ENCODE measurements at regions not wholly inside any gene's neighbourhood (a gene's known extent, or its start where the extent isn't known, plus 50 kb on each side); places are given as distances from the start of the nearest gene placed in this dataset.
"Not testable (repeated sequence)": the region's sequence is repeated elsewhere in the genome, so short reads cannot be mapped to it uniquely, and the experiment has no call there.

DNA sequence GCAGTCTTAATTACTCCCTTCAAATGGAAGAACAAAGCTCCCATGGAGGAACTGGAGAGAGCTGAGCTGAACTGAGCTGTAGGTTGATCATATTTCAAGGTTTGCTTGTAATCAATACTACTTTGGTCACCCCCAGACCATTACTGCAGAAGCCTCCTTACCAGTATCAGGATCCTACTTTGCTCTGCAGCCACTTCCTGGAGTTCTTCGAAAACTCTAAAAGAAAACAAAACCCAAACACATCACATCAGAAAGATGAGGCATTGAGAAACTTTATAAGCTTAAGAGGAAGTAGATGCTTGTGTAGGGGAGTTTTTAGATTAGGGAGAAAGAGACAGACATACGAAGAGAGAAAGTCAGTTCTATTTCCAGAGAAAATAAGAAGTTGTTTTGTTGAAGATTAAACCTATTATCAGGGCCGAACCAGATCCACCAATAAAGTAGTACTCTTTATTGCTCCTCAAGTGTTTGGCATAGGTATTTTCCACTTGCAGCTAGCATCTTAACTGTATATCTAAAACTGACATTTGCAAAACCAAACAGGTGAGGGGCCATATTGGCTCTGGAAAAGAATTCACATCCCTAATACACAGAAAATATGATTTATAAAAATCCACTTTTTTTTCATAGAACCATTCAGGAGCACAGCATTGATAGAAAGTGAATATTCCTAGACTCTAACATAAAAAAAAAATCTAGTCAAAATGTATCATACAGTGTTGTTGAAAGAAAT is 166.9 kb upstream of the KLF7 start:
- DNase-seq = no peak

DNA sequence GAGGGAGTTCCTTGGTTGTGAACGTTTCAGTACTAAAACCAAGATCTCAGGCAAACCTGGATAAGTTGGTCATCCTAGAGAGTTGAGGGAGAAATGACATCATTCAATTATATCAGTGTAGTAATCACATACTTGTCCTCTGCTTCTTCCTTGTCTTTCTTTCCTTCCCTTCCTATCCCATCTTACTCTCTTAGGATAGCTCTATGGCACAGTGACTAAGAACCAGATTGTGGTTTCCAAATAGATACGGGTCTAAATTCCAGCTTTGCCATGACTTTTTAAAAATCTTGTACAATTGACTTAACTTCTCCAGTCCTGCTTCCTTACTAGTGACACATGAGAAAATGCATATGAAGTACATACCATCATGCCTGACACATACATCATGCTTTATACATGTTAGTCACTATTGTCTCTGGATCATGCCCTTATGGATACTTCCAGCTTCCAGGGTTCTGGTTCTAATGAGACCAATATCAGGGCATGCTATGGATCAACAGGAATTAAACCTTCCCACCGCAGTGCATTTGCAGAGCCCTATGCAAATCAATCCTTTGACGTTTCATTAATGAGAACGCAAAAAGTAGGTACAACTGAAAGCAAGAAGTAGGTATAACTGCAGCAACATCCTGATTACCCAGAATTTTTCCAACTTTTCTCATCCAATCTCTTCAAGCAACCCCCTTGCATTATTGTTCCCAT is 168.0 kb upstream of the KLF7 start:
- no peak for DNase-seq

DNA sequence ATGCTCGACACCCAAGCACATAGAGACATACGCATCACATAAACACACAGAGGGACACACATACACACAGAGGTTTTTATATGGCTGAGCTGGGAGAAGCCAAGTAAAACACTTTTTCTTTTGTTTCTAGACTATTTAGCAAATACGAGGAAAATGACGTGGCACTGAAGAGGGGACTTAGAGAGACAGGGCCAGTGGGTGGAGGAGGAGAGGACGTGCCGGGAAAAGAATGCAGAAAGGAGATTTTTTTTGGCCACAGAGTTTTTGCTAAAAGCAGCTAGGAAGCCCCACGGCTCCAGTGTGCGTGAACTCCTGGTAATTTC is 168.5 kb upstream of the KLF7 start:
- DNase-seq = no peak

DNA sequence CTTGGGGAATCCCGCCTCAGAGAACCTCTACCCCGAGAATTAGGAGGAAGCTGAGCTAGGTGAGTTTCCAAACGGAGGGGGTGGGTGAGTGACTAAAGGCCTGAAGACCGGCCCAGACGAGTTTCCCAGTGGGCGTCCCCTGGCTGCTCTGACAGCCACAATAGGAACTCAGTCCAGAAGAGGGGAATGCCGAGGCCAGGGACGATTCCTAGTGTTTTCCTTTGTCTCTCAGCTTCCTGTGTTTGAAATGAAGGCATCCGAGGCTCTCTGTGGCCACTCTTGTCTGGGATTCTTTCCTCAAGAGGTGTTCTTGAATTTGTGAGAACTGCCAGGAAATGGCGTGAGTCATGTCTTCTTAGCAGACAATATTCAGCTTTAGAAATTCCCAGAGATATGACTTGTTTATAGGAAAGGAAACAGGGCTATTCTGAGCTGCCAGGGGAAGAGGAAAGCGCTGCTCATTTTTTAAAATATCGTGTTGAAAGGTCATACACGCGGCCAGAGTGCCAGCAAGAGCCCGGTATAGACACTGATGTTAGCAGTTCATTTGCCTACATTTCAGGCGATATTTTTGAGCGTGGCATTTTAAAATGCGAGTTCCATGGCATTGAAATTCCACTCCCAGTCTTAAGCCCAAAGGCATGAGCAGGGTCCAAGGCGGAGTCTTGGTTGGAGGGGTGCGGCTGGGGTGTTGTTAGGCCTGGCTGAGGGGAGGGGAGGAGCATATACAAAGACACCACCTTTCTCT is 169.1 kb upstream of the KLF7 start:
- DNase-seq = no peak

DNA sequence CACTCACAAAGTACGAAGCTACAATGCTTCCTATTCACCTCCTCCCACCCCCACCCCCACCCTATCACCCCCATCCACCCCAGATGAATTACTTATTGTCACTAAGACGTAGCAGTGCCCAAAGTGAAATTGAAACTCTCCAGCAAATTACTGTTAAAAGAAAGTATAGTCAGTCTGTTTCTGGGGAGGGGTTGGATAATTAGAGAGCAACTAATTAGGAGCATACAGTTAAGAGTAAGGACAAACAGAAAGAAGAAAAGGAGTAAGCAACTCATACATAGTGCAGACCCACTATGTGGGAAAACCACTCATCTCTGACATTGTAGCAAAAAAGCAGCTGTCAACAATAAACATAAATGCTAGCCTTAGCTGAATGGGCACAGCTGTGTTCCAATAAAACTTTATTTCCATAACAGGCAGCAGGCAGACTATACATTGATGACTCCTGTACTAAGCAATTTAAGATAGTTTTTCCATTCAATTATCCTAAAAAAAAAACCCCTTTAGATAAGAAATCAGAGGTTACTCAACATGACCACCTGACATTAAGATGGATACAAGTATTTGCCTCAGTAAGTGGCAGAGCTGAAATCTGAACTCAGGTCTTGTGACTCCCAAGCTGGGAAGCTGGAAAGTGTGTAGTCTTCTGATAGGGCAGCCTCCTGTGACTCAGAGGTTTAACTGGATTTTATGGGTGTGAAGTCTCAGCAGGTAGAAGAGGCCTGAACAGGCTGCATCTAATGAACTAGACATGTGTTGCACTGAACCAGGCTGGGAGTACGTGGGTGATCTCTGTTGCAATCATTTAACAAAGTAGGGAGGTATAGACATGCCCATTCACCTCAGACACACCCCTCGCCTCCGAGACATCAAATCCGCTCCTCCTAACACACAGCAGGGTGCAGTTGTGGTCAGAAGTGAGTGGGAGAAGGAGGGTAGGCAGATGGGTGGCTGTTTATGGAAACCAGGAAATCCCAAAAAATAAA is 171.8 kb upstream of the KLF7 start:
- DNase-seq = no peak

DNA sequence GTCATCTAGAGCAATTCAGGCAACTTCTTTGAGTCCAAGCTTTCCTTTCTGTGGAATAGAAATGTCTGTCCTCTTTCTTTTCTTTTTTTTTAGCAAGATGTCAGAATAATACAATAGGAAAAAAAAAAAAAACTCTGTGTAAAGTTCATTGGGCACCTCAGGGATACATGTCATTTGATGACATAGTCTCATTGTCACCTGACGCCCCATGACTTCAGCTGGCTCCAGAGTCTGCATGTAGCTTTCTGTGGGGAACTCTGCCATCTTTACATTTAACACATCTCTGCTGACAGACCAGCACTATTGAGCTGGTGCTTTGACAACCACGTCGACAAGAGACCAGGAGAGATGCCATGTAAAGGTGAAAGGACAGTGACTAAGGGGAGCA is 172.5 kb upstream of the KLF7 start:
- DNase-seq = no peak

DNA sequence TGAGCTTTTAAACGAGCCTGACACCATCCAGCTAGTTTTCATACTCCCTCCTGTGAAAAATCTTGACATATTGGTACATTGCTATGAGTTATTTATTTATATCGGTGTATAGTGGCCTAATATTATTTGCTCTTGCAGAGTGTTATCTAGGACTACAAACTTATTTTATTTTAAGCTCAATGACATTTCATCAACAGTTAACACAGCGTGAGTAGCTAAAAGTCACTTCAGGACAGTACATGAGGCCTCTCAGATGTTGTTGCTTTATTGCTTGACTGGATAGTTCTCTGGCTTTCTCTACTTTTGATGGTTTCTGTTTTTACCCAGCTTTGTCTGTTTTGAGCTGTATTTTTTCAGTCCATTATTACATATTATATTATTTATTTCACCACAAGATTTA is 172.9 kb upstream of the KLF7 start:
- no peak for DNase-seq

DNA sequence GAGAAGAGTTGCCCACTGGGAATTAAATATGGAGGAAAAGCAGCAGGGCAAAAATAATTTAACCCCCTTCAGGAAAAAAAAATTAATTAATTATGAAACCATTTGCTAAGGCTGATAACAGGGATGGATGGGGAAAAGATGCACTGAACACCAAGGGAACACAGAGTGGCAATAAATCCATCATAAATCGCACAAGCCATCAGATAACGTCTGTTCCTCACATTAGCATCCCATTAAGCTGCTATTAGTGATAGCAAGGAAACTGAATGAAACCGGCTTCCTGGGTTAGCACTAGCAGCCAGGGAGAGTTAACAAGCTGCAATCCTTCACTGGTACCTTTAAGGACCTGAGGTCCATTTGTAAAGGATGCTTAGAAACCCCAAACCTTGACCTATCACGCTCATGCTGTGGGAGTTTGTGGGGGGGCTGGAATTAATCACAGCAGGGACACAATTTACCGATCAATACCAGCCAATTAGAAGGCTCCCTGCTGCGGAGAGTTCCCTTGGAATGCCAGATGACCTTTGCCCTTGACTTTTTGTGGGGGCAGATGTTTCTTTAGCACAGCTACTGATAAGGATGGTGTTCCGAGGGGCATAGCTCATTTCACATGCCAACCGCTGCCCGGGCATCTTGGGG is 175.5 kb upstream of the KLF7 start:
- no peak for DNase-seq

DNA sequence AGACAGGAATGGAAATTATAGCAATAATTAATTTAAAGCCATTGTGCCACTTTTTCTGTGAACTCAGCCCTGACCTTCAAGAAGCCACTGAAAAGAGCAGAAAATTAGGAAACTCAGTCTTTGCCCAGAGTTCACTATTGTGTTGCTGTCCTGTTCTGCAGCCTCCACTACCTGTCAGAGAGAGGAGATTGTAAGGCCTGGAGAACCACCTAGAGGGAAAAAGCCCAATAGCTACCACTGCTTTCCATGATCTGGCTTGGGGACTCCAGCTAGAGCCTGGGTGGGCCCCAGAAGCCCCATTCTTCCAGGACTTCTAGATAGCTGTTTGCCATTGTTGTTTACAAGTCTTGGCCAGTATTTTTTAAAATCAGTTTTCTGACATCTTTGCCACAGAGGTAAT is 176.1 kb upstream of the KLF7 start:
- no peak for DNase-seq

DNA sequence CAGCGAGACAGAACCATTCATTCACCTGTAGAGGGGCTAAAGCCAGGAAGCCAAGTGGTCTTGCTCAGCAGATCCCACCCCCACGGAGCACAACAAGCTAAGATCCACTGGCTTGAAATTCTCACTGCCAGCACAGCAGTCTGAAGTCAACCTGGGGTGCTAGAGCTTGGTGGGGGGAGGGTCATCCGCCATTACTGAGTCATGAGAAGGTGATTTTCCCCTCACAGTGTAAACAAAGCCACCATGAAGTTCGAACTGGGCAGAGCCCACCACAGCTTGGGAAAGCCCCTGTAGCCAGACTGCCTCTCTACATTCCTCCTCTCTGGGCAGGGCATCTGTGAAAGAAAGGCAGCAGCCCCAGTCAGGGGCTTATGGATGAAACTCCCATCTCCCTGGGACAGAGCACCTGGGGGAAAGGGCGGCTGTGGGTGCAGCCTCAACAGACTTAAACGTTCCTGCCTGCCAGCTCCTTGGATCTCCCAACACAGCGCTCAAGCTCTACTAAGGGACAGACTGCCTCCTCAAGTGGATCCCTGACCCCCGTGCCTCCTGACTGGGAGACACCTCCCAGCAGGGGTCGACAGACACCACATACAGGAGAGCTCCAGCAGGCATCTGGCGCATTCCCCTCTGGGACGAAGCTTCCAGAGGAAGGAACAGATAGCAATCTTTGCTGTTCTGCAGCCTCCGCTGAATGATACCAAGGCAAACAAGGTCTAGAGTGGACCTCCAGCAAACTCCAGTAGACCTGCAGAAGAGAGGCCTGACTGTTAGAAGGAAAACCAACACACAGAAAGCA is 179.0 kb upstream of the KLF7 start:
- not testable (repeated sequence) for DNase-seq

DNA sequence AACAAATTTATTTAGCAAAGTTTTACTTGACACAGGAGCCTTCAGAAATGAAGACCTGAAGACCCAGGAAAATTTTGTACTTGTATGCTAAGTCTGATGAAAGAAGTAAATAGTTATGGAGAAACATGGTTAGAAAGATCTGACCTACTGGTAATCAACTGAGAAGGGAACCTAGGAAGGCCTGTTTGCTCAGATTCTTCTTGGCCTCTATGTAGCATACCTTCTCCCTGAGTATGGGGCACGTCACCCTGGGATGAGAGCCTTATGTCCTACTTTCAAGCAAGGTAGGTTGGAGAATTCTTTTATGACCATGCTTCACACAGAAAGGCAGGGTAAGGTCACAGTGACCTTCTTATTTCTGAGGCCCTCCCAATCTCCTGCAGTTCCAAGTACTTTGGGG is 178.6 kb upstream of the CREB1 start:
- DNase-seq = no peak

DNA sequence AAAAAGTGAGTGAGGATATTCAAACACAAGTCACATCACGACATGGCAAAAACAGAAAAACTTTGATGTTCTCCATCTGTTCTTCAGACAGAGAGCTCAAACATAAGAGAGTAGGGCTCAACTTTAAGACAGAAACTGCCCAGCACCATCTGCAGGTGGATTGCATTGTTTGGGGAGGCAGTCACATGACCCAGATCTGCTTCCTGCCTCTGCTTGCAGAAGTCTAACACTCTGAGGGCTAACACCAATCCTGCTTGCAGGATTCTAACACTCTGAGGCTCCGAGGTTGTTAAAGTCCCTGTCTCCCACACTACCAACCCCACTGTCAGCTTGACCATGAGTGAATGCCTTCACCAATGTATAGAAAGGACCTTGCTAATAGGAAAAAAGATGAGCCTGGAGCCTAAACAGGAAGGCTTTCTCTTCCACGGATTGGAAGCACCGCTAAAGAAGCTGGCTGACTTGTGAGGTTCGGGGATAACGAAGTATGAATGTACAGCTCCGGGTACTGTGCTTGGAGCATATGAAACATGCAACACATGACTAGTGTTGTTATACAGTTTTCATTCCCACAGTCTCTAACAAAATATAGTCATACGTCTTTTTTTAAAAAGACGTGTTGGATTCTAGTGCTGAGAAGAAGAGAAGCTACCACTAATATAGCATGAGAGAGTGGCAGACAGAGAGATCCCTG is 176.6 kb upstream of the CREB1 start:
- DNase-seq = peak; percentile 8

DNA sequence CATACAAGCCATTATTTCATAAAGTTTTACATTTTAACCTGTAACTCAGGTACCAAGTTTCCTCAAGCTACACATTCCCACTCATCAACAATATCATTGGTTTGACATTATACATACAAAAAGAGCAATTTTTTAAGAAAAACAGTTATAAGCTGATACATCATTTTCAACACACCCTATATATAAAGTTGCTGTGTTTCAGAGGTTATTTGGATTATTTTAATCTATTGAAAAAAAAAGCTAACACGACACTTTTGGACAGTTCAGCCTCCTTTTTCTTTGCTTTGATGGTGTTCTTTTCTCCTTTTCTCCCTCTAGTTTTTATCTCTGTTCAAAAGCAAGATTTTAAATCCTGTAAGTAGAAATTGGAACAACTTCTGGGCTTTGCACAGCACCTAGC is 175.9 kb upstream of the CREB1 start:
- DNase-seq = no peak

DNA sequence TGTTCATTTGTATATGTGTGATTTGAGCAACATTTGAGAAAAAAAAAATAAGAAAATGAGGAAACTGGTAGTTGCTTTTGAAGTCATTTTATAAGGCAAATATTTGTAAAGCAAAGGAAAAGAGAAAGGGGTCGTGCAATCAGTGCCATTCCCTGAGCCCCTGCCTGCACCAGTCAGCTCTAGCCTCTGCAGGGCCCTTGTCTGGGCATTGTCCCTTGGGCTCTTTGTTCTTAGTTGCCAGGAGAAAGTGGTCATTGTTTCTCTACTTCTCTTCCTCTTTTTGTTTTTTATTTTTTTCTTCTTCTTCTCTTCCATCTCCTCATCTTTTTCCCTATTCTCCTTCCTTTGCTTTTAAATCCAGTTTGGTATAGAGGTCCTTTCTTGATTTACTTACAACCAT is 175.3 kb upstream of the CREB1 start:
- DNase-seq = no peak

DNA sequence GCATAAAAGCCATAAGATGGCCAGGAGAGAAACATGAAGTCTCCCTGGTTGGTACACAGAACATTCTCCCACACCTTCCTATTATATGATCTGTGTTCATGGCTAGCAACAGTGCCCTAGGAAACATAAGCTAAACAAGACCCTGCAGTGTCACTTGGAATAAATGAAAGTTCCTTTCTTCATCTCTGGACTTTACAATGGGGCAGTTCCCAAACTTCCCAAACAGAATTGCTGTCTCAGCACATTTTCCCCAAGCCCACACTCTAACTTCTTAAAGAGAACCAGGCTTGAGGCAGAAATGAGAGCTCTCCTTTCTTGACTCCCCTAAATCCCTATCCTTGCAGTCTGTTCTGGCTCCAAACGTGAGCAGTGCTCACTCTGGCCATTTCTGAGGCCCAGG is 173.2 kb upstream of the CREB1 start:
- no peak for DNase-seq

DNA sequence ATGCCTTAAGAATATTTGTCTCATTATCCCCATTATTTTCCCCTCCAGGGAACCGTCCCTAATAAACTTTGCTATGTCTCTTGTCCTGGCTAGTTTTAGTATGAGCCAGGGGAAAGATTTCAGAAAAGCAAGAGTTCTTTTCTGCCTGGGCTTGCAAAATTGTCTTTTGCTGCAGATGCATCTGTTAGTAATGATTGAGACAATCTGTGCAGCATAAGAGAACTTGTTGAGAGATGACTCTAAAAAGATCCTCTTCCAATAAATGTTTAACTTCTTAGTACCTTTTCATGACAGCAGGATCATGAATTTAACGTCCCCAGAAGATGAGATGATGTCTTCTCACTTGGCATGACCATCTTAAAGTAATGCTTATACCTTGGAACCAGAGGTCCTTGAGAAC is 172.5 kb upstream of the CREB1 start:
- no peak for DNase-seq

DNA sequence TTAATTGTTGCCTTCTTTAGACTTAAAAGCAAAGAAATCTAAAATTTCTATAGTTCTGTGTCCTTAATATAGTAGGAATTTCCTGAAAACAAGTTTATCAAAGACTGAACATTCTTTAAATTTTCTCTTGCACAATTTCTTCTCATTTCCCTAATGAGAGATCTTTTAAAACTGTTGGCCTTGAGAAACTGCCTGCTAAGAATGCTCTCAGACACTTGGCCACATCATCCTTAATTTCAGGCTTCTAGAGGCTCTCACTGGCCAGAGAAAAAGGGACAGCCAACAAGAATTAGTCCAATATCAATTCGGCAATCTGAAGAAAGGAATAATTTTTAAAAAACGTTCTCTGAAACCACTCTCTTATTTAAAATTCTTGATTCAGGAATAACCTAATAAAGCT is 167.0 kb upstream of the CREB1 start:
- DNase-seq = no peak

DNA sequence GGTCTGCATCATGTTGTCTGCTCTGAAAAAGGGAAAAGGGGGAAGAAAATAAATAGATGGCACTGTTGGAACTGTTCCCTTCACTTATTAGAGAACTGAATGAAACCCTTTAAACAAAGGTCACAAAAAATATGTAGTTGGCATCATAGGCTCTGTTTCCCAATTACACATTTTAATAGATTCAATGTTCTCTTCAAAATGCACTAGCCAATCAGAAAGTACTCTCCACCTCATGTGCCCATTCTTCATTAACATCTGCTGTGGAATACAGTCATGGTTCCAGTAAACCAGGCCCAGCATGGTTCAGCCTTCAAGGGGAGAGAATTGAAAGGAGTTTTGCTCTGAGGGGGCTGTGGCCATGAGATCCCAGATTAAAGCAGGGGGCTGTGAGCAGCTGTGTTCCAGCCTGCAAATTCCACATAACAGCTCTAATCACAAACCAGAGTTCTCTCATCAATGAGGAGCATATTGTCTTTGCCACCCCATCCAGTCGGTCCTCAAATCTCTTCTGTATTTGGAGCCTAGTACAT is 165.9 kb upstream of the CREB1 start:
- DNase-seq = no peak

DNA sequence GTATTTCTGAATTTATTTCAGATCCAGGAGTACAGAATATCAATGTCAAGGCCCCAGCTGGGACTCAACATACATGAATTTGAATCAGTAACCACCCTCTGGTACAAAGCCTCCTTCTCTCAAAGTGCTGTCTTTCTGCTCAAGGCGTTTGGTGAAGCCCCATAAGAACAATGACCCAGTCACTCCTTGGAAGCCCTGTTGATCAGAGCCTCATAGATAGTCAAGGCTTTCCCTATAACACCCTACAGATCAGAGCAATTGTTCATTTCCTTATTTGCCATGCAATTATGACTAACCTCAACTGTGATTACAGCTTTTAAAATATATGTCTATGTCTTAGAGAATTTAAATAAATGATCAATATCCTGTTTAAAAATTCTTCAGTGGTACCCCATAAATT is 159.1 kb upstream of the CREB1 start:
- DNase-seq = no peak

DNA sequence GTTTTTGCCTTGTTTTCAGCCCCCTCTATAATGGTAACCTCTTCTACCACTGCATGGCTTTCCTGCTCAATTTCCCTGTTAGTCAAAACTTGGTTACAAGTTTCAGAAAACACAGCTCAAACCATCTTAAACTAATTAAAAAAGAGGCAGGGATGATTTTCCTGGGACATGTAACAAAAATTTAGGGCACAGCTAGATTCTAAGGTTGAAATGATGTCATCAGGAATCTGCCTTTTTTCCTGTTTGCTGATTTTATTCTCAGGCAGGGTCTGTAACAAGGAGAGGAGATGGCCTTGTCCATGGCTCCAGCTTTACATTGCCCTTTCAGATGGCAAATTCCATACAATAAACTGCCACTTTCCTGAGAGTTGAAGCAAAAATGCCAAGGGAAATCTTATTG is 157.9 kb upstream of the CREB1 start:
- no peak for DNase-seq

DNA sequence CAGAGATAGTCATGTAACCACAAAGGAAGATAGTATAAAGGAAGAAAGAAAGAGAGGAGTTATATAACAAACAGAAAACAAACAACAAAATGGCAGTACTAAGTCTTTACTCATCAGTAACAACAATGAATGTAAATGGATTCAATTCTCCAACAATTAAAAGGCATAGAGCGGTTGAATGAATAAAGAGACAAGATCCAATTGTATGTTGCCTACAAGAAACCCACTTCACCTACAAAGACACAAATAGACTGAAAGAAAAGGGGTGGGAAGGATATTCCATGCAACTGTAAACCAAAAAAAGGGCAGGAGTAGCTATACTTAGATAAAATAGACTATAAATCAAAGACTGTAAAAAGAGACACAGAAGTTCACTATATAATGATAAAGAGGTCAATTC is 157.3 kb upstream of the CREB1 start:
- DNase-seq = no peak

Data from NCI-H510A treated with DMSO at 0.1 percent for 48 hours (cell line).